Midbrain (tissue), 1 donor: ENCODE measurements at regions not wholly inside any gene's neighbourhood (a gene's known extent, or its start where the extent isn't known, plus 50 kb on each side); places are given as distances from the start of the nearest gene placed in this dataset.

ENCODE experiments used
- DNase-seq: peaks from one replicate; lab custom pipeline; 2025; lab: John Stamatoyannopoulos, UW

DNA sequence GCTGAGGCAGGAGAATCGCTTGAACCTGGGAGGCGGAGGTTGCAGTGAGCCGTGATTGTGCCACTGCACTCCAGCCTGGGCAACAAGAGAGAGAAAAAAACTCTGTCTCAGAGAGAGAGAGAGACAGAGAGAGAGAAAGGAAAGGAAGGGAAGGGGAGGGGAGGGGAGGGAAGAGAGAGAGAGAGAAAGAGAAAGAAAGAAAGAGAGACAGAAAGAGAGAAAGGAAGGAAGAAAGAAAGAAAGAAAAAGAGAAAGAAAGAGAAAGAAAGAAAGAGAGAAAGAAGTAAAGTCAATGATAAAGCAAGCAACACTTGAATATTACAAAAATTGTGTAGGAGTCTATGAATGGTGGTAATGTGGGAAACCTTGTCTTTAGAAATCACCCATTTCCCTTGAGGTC, 133.6 kb upstream of the MSX2 start:
- no peak for DNase-seq

DNA sequence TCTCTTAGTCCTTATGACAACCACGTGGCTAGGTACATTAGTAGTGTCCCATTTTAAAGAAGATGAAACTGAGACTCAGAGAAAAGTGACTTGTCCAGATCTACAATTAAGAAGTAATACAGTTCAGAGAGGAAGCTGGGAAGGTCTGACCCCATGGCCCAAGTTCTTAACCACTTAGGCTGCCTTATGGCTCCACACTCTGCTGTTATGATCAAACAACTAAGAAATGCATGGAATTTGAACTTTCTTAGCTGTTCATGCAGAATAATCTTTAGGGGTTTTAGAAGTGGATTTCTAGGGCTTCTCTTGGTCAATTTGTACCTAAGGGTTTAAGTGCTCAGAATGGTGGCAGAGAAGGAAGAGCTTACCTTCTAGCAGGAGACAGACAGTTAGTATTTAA, 128.0 kb upstream of the MSX2 start:
- DNase-seq, result no peak

DNA sequence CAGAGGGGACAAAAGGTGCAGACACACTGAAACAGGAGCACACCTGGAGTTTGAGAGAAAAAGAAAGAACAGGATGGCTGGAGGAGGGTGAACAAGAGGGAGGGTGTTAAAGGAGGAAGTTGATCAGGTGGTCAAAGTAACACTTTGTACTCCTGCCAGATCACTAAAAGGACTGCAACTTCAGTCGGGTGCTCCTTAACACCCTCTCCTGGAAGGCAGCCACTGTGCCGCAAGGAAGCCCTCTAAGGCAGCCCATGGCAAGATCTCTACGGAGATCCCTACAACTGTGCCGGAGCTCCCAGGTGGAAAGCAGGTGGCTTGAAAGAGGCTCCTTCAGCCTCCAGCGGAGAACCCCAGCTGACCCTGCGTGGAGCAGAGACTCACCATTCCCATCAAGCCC, 124.4 kb upstream of the MSX2 start:
- no peak for DNase-seq

DNA sequence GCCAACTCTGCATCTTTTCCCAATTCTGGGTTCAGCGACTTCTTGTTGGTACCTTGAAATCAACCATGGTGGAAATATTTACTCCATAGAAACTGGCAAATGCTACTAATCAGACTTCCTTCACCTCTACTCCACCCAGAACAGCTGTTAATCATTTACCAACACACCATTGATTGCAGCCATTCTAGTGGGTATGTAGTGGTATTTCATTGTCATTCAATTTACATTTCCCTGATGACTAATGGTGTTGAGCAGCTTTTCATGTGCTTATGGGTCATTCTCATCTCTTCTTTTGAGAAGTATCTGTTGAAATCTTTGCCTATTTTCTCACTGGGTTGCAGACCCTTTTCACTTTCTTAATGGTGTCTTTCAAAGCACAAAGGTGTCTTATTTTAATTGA, 122.4 kb upstream of the MSX2 start:
- DNase-seq, result no peak

DNA sequence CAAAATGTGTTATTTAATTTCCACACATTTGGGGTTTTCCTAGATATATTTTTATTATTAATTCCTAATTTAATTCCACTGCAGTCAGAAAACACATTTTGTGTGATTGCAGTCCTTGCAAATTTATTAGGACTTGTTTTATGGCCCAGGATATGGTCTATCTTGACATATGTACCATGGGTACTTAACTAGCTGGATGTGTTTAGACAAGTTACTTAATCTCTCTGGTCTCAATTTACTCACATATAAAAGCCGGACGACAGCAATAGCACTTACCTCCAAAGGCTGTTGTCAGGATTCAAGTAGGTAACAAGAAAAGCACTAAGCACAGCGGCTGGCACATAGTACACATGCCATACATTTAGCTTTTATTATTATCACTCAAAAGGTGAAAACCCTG, 118.2 kb upstream of the MSX2 start:
- no peak for DNase-seq

DNA sequence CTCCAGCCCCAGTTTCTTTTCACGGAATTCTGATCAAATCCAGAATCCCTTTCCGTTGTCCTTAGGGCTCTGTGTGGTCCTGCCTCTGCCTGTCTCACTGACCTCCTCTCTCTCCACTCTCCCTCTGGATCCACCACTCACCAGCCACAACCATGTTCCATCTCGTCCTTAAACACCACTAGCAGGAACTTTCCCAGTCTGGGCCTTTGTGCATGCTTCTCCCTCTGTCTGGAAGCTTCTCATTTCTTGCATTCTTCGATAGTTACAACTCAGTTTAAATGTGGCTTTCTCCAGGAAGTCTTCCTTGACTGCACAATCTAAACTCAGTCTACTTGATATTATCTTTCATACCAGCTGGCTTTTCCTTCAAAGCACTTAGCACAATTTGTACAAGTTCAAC, 117.7 kb upstream of the MSX2 start:
- no peak for DNase-seq

DNA sequence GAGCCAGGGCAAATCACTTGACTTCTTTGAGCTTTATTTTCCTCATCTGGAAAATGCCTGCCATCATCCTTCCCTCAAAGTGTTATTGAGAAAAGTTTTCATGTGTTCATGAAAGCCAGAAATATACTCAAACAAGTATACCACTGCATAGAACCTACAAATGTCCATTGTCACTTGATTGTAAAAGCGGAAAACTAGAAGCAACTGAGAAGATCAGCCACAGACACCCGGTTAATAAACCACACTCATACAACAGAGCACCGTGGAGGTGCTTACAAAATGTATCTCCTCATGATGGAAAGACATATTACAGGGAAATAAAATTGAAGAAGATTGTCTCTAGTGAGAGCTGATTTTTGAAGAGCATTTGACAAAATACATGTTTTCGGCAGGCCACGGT, 117.2 kb upstream of the MSX2 start:
- DNase-seq, result no peak

DNA sequence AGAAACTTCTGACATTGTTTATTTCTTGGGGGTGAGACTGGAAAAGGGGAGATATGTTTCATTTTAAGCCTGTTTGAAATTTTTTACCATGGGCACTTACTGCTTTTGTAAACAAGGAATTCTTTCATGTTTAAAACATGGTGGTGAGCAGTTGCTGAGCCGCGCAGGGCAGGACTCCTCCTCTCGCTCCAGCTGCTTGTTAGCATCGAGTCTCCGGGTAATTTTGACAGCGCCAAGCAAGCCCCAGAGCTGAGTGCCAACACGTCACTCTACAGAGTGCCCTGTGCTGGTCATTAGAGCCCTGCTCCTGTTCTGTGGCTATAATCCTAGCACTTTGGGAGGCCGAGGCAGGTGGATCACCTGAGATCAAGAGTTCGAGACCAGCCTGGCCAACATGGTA, 116.5 kb upstream of the MSX2 start:
- DNase-seq, result no peak

DNA sequence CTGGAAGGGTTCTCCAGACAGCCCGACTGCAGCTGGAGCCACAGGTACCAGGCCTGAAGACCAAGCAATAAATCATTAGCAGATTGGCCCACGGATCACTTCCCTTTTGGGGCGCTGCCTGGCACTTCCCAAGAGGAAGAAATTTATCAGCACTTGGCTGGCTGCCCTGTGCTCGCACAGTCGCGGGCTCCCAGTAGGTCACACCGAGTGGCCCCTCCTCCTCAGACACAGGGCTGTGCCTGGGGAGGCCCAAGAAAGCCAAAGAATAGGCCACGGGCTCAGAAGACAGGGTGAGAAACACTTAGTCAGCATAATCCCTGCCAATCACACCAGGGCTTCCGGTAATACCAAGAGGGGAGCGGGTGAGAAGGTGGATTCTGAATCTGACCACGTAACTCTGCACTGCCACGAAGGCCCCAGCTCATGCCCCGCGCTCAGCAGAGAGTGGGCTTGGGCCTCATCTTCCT, 115.7 kb upstream of the MSX2 start:
- no peak for DNase-seq

DNA sequence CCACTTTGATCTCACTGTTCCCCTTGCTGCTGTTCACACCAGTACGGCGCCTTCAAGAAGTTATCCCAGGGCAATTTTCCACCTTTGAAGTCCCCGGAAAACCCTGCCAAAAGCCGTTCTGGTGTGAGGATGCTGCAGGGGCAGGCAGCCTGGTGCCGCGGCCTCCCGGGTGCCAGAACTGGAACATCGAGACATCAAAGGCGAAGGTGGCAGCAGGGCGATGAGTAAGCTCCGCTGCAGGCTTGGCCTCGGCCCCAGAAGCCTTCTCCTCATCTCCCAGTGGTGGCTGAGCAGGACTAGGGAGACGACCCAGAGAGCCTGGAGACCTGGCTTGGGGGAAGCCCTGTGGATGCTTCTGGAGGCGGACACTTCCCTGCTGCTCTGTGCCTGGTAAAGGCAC, 115.3 kb upstream of the MSX2 start:
- DNase-seq, result no peak

DNA sequence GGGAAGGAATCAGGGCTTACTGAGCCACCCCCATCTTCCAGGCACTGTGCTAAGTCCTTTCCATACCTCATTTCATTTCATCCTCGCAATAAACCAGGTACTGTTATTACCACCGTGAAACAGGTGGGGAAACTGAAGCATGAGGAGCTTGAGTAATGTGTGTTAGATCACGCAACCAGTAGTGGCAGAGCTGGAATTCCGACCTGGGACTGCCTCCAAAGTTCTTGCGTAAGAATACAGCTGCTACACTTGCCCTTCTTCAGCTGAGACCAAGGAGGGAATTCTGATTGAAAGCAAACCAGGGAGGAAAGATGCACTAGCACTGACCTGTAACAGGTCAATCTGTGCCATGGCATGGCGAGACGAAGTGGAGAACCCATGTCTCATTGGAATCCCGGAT, 113.4 kb upstream of the MSX2 start:
- no peak for DNase-seq

DNA sequence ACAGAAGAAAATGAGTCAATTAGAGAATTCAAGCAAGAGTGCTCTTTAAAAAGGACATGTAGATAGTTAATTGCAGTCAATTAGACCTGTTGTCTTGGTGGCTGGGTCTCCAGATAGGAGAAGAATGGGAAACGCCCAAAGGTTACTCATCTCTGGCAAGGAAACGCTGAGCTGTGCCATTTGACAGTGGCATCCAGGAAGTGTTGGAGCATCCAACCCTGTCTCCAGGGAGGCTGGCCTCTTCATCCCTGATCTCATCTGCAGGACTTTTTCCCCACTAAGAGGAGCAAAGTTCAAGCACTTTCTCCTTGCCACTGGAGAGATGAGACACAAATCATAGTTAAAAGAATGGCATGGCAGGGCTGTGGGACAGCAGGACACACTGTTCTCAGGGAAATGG, 111.7 kb upstream of the MSX2 start:
- DNase-seq, result no peak

DNA sequence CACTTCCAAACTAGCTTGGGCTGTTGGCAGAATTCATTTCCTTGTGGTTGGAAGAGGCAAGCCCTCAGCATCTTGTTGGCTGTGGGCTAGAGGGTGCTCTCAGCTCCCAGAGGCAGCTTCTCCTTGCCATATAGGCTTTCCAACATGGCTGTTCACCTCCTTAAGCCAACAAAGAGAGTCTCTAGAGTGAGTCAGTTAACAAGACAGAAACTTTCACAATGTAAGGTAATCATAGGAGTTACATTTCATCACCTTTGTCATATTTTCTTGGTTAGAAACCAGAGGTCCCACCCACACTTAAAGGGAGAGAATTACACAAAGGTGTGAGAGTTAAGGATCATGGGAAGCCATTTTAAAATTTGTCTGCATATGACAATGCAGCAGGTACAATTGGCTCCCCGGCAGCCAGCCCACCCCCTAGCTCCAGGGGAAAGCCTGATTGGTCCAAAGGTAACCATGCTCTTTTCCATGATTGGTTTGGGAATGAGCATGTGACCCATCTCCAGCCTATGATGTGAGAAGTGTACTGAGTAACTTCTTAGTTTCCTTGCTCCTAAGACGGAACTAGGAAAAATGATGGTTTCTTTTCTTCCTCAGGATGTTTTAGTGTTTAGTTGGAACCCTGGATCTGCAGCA, 109.8 kb upstream of the MSX2 start:
- DNase-seq, result no peak

DNA sequence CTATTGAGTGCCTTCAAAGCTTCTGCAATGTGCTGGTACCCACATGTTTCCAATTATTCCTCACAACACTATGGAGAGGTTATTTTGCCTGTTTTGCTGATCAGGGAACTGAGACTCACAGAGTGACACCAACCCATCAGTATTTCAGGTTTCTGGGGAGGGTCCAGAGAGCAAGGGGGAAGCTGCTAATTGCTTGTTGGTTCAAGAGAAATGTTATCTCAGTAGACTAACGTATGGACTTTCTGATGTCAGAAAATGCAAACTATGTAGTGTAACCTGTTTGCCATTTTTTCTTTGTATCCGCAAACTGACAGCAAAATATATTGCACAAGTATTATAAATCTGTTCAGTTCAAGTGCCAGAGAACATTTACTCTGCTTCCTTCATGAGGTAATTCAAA, 108.3 kb upstream of the MSX2 start:
- DNase-seq, result no peak

DNA sequence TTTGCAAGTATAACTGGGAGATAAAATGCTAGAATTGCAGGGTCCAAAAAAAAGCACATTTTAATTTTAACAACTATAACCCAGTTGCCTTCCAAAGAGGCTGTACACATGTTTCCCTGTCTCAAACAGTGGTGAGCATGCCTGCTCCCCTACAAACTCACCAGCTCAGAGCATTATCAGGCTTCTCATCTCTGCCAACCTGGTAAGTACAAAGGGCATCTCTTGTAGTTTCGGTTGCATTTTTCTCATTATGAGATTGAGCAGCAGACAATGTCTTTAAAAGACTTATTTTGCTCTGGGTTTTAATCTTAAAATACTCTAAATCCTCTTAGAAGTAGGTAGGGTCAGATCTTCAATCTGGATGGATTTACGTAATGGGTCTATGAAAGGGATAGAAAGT, 107.1 kb upstream of the MSX2 start:
- DNase-seq, result no peak

DNA sequence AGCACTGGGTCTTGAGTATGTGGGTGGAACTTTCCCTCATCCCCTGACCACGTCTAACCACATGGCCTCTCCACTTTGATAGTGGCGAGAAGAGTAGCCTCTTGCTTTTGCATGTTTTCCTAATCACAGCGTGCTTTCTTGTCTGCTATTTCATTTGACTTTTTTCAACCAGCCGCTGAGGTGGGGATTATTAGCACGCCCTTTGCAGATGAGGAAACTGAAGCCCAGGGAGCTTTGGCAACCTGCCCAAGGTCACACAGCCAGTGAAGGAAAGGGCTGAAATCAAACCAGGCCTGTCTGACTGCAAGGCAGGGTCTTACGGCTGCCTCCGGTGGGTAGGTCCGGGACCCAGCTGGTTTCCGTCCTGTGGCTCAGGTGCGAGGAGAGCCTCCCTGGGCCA, 106.5 kb upstream of the MSX2 start:
- no peak for DNase-seq

DNA sequence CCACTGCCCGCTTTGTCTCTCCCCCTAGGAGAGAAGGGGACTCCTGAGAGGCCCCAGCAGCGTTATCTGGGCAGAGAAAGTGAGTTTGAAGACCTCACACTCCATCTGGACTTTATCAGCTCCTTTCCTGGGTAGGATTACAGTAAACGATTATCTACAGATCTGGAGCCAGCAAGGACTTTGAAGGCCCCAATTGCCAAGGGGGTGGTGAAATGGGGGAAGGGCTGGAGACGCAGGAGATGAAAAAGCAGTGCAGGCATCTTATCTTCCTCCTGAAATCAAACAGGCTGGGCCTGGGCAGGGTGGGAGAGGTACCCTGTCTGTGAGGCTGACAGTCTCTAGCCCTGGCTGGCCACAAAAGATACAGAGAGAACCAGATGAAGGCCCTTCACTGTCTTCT, 105.8 kb upstream of the MSX2 start:
- no peak for DNase-seq

DNA sequence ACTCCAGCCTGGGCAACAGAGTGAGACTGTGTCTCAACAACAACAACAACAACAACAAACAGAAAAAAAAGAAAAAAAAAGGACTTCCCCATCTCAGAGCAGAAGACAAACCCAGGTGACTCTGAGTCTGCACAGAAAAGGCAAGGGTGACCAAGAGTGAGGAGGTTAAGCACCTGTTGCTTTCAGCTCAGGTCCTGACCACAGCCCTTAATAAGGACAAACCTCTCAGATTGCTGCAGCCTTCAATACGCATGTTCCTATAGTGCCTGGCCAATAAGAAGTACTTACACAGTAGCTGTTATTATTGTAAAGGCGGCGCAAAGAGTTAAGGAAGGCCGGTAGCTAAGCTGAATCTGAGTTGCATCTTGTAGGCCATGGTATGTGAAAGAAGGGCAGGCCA, 102.3 kb upstream of the MSX2 start:
- no peak for DNase-seq

DNA sequence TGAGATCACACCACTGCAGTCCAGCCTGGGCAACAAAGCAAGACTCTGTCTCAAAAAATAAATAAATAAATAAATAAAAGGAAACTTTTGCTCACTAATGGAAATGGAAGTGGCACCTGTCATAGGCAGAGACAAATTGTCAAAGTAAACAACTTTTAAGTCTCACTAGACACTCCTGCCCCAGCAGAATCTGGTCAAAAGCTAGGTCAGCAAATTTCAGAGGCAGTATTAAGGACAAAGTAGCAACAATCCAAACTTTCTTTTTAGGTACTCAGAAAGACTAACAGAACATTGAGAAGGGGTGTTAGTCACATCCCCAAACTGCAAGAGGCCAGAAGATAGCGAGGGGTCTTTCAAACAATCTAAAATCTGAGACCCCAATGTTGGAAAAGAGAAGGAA, 101.4 kb upstream of the MSX2 start:
- DNase-seq, result no peak

DNA sequence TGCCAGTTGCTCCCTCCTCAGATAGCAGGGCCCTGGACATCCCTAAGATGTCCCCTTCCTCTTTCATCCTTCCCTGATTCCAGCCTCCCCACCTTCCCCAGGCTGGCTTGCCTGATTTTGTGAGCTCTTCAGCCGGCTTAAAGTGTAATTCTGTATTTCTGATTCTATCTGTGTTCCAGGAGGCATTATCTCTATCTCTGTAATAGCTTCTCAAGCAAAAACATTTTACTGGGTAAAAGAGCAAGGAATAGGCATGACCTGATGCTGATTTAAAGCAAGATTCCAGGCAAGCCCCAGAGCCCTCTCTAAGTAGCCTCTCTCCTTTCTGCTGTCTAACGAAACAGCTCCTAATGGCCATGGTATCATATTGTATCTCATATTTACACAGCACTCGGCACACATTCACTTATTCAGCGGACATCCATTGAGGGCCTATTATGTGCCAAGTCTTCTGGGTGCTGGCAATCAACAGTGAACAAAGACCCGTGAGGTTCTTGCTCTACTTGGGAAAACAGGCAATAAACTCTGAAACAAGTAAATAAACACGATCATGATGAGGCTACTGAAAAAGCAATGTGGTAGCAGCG, 100.9 kb upstream of the MSX2 start:
- DNase-seq, result no peak

DNA sequence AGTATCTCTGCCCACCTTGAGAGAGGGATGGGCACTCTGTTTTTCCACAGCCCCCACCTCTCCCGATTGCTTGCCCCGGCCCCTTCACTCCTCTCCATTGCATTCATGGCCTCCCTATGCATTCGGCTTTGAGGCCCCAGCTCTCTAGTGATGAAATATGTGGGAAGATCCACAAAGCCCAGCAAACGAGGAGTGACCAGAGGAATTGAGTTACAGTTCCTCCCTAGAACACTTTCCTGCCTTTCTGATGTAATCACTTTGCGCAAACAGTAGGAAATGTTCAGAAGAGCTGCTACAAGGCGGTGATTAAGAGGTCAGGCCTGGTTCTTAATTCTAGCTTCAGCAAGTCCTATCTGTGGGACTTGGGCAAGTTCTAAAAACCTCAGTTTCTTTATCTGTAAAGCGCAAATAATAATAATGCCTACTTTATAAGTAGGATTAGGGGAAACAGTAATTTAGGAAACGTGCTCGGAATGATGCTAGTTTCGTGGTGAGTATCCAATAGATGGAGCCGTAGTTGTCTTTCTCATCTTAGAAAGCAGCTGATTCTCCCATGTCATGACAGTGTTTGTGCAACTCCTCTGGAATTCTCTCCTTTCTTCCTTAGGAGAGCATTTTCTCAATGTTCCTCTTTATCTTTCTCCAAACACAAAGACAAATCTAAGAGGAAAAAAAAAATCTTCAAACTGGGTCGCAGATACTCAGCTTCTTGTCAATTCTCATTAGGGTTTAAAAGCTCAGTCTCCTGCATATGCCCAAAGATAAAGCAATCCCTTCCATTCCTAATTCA, 99.5 kb upstream of the MSX2 start:
- no peak for DNase-seq

DNA sequence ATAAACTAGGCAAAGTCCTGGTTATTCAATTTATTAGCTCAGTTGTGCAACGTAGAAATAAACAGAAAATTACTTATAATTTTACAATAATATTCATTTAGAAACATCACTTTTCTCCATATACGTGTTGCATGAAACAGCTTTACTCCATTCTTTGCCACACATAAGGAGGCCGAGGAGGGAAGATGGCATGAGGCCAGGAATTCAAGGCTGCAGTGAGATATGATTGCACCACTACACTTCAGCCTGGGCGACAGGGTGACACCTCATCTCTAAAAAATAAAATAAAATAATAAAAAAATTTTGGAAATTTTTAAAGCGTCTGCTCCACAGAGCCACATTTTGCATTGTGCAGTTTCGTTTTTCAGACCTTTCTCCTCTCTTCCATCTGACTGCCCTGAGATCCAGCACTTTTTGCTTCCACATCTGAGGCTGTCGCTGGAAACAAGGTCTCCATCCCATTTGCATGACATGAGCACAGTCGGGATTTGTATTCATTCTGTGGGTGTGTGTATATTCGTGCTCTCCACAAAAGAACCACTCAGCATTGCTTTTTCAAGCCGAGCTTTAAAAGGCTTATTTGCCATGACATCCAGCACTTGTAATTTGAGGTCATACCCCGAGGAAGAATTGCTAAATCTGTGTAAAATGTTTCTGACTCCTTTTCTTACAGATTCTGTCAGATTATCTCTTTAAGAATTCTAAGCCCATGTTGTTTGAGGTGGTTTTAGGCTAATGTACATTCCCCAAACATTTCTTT, 98.6 kb upstream of the MSX2 start:
- DNase-seq, result no peak

DNA sequence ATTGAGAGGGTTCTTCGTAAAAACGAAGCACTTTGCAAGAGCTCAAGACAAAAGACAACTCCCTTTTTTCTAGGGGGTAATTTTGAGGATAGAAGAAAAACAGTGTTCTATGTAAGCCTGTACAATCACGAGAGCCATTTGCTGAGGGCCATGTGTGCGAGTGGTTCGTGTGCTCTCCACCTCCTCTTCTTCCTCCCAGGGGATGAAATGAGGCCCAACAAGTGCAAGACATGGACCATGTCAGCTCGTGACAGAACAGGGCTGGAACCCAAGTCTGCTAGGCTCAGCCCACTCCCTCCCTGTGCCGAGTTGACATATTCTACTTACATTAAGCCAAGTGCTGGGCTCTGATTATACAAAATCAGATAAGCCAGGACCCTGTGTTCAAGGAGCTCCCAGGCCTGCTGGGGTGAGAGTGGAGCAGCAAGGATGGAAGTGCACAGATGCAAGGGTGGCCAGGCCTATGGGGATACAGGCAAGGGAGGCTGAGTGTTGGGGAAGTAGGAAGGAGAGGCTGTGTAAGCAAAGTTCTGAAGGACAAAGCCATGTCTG, 97.9 kb upstream of the MSX2 start:
- DNase-seq, result no peak
